HG03025 (cell line): ENCODE measurements at regions not wholly inside any gene's neighbourhood (a gene's known extent, or its start where the extent isn't known, plus 50 kb on each side); places are given as distances from the start of the nearest gene placed in this dataset.
A peak's percentile ranks its signal among the peaks of the same experiment; 100 is the strongest.
"Not testable (repeated sequence)": the region's sequence is repeated elsewhere in the genome, so short reads cannot be mapped to it uniquely, and the experiment has no call there.

Experiments
- ATAC-seq: cut with Tn5 transposase; IDR thresholded peaks from one replicate; pipeline ENCODE4 v1.9.1; 2021; ENCODE audit warnings: mild to moderate bottlenecking, moderate library complexity; ENCODE audit not compliant: unreplicated experiment, low FRiP score

- no peak for ATAC-seq
Observed at GRCh38 chr4:174183259-174183658, 100.2 kb downstream of the FBXO8 start.

DNA sequence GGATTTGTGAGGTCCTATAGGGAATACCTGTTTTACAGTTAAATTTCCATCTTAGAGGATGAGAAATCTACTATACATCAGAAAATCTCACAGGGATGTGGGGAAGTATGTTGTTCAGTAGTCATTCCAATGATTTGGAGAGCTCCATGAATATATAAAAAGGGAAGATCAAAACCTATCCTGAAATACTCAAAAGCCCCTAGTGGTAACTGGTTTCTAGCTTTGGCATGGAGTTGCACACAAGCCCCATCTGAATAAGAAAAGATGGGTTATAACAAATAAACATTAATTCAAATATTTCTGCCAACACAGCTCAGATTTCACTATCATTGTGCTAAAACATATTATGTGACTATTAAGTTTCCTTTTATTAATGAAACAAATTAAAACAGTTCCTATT is 101.6 kb downstream of the FBXO8 start:
- ATAC-seq: no peak

- no peak for ATAC-seq
Observed at GRCh38 chr4:174177536-174177935, 105.9 kb downstream of the FBXO8 start.

DNA sequence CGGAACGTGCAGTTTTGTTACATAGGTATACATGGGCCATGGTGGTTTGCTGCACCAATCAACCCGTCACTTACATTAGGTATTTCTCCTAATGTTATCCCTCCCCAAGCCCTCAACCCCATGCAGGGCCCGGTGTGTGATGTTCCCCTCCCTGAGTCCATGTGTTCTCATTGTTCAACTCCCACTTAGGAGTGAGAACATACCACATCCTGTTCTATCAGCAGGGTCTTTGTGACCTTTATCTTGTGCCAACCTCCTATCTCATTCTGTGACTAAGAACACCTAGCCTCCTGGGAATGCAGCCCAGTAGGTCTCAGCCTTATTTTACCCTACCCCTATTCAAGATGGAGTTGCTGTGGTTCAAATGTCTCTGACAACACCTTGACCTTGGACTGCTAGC is 107.6 kb downstream of the FBXO8 start:
- ATAC-seq: not testable (repeated sequence)

DNA sequence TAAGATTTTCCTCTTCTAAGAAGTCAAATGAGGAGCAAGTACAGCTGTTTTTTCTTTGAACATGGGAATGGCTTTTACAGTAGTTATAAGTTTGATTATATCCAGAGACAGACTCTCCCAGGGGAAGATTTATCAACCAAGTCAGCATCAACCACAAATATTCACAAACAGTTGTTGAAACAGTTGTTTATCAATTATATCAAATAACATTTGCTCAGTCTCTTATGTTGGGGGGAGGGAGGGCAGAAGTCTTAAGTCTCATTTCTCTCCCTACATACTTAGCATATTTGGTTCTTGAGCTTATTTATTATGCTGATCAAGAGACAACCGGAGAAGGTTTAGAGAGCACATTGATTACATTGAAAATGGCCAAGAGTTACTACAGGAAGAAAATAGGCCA is 110.1 kb downstream of the FBXO8 start:
- ATAC-seq: no peak

- ATAC-seq: no peak
Observed at GRCh38 chr4:174172274-174172673, 111.2 kb downstream of the FBXO8 start.

DNA sequence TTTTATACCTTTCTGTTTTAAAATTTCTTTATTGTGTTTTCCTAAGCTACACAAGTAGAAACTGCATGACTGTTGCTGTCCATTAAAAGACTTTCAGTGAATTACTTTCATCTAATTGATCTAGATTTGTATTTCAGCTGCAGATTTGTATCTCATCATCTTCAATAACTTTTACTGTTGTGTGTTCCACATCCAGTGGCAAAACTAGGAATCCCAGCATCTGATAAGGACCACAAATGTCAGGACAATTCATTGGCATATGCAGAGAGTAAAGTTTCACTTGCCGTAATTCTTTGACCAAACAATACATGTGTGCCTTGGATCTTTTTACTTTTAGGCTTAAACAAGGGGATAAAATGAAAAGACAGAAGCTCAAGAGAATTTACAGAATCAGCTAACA is 112.6 kb downstream of the FBXO8 start:
- no peak for ATAC-seq

DNA sequence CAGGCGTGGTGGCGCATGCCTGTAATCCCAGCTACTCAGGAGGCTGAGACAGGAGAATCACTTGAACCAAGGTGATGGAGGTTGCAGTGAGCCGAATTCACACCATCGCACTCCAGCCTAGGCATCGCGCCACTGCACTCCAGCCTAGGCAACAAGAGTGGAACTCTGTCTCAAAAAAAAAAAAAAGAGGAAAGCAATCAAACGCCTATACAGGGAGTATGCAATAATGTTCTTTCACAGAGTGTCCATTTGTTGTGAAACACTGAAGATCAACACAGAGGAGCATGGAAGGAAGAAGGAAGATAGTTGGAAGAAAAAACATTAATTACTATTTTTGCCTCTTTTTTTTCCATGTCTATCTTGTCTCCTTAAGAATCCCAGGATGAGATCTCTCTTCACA is 113.4 kb downstream of the FBXO8 start:
- no peak for ATAC-seq

DNA sequence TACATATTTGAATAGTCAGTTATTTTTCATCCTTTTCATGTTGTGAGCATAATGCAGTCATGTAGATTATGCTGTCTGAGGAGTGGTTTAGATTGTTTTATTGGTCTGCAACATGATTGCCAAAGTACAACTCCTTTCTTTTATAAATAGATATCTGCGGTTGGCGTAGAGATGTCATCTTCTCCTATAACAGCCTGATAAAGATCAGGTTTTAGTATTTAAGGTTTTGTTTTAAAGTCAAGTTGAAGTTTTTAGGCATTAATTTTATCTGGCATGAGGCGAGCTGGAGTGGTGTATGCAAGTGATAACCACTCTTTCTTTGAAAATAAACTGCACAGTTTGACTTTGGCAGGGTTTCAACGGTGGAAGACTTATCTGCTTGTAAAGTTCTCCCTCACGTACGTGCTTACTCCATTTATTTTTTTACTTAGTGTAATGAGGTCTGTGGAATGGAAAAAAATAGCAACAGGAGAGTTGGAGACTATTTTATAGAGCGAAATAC is 126.3 kb downstream of the FBXO8 start:
- no peak for ATAC-seq

DNA sequence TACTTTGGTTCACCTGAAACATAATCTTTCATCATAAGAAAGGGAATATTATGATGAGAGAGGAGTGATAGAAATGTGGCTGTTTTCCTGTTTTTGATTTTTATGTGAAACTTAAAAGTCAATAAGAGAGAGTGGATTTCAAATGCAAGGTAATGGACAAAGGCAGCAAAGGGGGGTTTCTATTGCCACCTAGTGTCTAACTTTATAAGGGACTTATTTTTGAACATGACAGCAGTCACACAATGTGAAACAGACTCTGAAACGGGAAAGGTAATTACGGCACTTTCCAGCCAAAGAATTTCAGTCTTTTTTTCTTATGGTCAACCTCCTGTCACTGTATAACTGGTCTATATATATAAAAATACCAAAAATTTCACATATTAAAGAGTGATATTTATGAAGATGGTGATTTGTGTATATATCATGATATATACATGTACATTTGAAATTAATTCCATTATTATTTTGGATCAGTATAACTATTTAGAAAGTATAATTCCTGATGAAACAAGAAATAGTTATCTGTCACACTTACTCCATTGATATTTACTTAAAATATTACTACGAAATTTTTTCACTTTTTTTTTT is 127.1 kb downstream of the FBXO8 start:
- ATAC-seq: peak; percentile 90

- no peak for ATAC-seq
Observed at GRCh38 chr4:174154215-174154854, 129.1 kb downstream of the FBXO8 start.

GRCh38 chr4:174152717-174153466 is 130.6 kb downstream of the FBXO8 start:
- no peak for ATAC-seq

- ATAC-seq: no peak
Observed at GRCh38 chr4:174147863-174148262, 135.6 kb downstream of the FBXO8 start.

DNA sequence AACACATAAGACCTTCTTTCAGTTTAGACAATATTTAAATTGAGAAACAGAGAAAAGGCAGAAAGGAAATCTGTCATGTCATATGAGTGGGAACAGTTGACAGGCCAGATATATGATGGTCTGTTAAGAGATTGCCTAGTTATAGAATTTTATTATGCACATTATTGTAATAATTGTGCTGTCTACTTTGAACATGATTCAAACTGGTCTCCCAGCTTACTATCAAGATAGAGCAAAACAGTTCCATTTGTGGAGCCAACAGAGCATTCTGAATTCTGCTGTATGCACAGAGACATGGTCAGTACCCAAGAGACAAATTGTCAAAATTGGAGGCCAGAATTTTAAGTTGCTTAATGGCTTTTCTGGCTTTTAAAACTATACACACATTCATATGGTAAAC is 139.4 kb downstream of the FBXO8 start:
- no peak for ATAC-seq

GRCh38 chr4:174141876-174142275 is 141.6 kb downstream of the FBXO8 start:
- no peak for ATAC-seq

DNA sequence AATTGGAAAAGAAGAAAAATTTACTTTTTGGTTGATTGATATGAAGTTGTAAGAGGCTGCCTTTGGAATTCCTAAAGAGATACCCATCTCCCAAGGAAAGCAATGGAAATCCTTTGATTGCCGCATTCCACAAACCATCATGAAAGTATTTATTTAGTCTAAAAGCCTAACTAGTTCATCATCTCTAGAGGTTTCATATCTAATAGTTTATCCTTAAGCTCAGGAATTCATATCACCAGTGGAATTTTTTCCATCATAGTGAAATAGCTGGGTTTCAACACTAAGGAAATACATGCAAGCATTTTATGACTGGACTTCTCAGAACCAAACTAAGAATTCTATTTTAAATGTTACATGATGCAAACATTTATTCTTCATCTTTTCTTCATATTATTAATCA is 144.9 kb downstream of the FBXO8 start:
- no peak for ATAC-seq

DNA sequence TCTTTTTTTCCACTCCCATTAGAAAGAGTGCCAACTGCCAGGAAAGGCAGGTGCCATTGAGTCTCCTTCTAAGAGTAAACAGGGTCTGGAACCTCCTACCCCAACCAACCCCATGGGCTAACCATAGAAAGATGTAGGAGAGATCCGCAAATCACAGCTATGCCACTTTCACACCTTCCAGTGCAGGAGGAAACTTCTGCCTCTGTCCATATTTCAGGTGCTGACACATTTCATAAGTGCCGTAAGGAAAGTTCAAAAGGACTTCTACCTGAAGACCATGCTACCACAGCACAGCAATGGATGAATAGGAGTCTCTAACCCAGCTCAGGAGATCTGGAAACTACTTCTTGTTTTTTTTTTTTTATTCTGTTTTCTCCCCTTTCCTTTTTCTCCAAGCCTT is 145.8 kb downstream of the FBXO8 start:
- ATAC-seq: no peak

GRCh38 chr4:174135936-174136406 is 147.5 kb downstream of the FBXO8 start:
- ATAC-seq: no peak

DNA sequence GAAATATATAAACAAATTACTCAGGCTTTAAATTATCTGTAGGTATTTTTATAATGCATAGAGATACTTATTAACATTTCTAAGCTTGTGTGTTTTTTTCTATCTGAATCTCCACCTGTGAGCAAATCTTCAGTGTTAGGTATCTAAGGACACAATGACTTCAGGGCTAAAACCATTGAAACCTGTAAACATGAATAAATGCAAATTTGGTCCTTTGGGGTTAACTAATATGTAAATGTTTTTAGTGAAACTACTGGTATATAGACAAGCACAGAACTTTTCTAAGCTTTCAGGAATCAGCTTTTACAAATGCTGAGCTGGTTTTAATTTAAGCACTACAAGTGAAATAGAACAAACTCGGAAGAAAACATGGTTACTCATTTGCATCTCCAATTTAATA is 147.9 kb downstream of the FBXO8 start:
- no peak for ATAC-seq

GRCh38 chr4:174134361-174134760 is 149.1 kb downstream of the FBXO8 start:
- ATAC-seq: no peak

DNA sequence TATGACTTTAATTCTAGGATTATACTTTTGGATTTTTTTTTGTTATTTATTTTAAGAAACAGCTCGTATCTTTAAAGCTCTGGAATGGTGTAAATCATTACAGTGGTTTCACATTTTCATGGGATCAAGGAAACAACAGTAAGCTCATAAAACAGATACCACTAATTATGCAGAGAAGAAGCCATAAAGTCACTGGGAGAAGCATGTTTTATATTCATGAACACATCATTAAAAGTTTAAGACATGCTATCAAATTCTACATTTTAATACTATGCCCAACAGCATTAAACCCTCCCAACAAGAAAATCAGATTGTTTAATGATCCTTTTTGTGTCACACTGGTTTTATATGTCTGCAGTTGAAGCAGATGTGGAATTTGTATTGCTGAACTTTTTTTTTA is 149.9 kb downstream of the FBXO8 start:
- no peak for ATAC-seq

GRCh38 chr4:174131901-174132300 is 151.6 kb downstream of the FBXO8 start:
- ATAC-seq: no peak
